ENCODE measurements at regions not wholly inside any gene's neighbourhood (a gene's known extent, or its start where the extent isn't known, plus 50 kb on each side); places are given as distances from the start of the nearest gene placed in this dataset.
"Not testable (repeated sequence)": the region's sequence is repeated elsewhere in the genome, so short reads cannot be mapped to it uniquely, and the experiment has no call there.

- FAIRE-seq: no peak
These were observed 138.8 kb upstream of the HMGA2 start for GRCh38 chr12:65685514-65685913.

GRCh38 chr12:65689508-65689907 lies 134.8 kb upstream of the HMGA2 start:
- FAIRE-seq: no peak

DNA sequence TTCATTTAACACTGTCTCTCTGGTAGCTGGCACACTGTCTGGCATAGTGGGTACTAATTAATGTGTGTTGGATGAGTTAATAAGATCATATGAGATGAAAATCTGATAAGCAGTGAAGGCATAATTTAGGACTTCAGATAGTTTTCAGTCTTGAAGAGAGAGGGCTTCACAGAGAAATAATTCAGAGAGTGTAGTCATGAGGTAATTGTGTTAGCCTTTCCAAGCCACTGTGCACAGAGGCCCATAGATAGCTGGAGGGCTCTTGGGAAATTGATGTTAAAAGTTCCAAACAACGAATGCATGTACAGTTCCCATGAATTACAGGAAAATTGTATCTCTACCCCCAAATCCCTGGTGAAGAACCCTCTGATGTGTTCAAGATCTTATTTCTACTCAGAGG lies 133.8 kb upstream of the HMGA2 start:
- no peak for FAIRE-seq

DNA sequence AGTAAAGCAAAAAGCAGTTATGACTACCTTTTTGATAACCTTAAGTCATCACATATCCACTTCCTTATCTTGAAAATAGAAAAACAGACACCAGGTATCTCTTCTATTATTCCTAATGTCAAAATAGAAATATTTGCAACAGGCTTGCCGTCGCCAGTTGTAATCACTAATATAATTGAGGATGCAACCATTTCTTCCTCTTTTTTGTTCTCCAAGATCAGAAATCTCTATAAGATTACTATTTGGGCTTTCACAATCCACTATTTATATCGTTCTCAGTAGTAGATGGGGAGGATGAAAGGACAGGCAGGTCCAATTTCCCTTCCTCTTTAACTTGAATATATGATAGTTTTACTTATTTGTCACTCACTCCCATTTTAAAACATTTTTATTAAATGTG lies 130.2 kb upstream of the HMGA2 start:
- FAIRE-seq: no peak

DNA sequence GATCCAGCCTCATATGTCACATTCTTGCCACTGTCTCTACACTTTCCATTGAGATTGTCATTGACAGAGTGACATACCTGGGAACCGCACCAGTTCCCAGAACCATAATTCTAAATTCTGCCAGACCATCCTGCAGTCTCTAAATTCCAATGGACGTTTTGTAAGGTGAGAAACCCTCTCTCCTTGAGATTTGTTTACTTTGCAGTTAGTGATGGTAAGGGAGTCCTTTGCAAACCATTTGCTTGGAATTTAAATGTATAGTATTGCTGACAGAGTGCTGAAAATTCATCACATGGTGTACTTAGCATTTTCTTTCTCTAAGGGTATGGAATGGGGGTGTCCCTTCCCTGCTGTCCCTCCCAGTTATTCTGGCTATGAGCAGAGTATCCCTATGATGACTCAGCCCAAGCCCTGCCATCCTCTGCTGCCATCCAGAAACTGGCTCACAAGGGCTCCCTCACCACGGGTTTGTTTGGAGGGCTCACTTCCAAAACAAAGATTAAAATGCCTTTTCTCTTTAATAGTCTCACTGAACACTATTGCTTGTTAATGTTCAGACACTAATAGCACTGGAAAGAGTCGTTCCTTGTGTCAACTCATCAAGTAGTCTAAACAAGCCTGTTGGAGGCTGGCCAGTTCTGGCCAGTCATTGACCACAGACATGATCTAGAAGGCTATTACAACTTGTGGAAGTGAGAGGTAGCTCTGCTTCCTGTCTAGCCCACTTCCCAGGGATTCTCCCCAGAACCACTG lies 129.0 kb upstream of the HMGA2 start:
- FAIRE-seq: no peak

DNA sequence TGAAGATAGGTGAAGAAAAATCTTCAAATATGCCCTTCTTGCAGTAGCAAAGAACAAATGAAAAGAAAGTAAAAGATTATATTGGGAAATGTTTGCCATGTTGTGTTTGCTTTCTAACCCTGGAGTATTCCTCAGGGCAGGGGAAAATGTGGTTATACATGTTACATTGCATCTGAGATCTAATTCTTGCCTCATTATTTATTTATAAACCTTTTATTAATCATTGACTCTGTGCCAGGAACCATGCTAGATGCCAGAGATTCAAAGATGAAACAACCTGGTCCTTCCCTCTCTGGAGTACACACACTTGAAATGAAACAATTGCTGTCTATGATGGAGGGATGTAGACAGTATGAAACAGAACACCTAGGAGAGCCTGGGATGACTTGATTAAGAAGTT lies 128.1 kb upstream of the HMGA2 start:
- FAIRE-seq: no peak

GRCh38 chr12:65699251-65699650 lies 125.0 kb upstream of the HMGA2 start:
- no peak for FAIRE-seq

DNA sequence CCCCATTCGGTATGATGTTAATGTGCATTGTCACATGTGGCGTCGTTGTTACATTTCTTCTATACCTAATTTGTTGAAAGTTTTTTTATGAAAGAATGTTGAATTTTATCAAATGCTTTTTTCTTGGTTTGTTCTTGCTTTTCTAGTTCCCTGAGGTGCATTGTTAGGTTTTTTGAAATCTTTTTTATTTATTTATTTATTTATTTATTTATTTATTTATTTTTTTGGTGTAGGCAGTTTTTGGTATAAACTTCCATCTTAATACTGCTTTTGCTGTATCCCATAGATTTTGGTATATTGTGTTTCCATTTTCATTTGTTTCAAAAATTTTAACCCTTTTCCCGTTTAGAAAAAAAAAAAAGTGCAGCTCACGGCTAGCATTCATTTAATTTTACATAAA lies 121.1 kb upstream of the HMGA2 start:
- FAIRE-seq: no peak

DNA sequence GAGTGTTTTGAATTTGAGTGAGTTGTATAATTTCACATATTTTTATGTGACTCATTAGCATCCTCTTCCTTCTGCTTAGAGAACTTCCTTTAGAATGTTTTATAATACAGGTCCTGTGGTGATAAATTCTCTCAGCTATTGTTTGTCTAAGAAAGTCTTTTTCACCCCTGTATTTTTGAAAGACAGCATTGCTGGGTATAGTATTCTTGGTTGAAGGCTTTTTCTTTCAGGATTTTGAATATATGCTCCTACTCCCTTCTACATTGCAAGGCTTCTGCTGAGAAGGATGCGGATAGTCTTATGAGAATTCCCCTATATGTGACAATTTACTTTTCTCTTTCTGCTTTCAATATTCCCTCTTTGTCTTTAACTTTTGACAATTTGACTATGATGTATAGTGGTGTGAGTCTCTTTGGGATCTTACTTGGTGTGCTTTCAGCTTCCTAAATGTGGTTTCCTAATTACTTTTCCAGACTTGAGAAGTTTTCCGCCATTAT lies 118.9 kb upstream of the HMGA2 start:
- FAIRE-seq: no peak

DNA sequence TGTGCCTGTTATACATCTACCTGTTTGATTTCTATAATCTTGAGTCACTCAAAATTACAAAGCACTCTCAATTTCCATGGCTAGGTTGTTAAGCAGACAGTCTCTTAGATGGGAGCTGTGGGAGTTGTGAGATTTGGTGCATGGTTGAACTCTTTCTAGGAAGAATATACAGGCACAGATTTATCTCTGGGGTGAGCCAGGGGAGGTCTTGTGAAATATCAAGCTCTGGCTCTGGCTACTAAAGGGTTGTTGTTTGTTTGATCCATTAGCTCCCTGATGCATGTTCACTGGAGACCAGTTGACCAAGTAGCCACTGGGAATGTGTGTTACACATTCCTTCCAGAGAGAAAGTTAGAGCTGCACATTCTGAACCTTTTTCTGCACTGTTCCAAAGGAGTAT lies 117.2 kb upstream of the HMGA2 start:
- no peak for FAIRE-seq

DNA sequence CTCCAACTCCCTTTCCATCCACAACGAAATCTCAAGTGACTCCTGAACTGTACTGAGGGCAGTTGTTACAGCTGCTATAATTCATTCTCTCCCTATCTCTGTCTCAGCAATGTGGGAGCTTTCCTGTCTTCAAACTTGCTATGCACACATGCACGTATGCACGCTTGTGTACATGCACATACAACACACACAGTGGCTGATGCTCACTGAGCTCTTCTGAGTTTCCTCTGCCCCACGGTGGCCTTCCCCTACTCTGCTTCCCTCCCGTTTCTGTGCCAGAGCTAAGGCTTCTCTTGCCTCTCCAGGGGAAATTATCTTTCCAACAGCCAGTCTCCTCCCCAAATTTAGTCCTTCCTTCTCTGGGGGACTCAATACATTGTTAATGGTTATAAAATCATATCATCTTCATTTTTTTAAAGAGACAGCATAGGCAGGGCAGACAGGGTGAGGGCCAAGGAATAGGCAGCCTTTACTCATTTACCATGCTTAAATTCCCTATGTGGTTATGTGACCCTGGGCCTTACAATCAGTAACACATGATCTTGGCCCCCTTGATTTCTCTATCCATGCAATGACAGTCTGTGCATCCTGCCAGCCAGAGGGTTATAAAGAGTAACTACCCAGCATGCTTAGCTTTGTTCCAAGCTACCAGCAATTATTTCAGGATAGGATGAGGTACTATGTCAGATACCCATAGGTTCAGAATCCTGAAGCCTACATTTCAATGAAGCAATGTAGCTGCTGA lies 111.9 kb upstream of the HMGA2 start:
- no peak for FAIRE-seq

GRCh38 chr12:65715961-65716360 lies 108.3 kb upstream of the HMGA2 start:
- FAIRE-seq: no peak

GRCh38 chr12:65720136-65721130 lies 103.8 kb upstream of the HMGA2 start:
- no peak for FAIRE-seq

DNA sequence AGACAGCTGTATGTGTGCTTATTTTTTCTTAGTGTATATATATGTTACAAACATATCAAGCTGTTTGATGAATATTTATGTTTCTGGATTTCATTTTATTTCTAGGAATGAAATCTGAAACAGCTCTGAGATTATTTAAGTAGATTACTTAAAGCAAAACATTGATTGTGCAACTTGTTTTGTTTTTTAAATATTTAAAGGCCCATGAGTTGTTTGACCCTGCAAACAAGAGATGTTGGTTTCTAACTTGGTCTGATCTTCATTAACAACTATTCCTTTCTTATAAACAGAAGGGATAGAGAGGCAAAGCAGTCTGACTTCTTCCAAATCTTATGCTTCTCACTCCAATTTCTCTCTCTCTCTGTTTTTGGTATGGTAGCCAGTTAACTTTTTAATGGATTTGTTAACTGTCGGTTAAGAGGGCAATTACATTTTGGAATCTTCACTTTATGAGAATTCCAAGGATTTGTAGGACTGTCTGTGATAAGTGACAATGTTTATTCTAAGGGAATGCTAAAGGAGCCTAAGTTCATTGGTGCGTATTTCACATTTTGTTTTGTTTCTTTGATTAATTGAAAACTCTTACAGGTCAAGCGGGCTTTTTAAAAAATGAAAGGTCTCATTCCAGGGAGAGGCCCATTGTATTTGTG lies 102.6 kb upstream of the HMGA2 start:
- FAIRE-seq: no peak

GRCh38 chr12:65725376-65725775 lies 98.9 kb upstream of the HMGA2 start:
- FAIRE-seq: no peak

DNA sequence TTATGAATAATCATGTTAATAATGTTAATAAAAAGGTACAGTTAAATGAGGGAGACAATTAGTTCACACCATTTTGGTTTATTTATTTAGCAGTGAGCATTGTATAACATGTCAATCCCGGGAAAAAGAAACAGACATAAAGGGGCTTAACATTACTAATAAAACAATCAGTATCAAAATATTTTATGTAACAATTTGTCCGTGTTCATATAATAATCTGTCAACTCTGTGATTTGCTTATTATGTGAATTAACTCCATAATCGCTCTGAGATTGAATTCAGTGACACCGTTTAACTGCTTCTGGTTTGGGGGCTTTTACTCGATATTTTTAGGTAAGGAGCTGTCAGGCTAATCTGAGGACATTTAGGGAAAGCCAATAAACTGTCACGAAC lies 95.8 kb upstream of the HMGA2 start:
- FAIRE-seq: no peak

GRCh38 chr12:65728848-65729793 lies 95.2 kb upstream of the HMGA2 start:
- no peak for FAIRE-seq

DNA sequence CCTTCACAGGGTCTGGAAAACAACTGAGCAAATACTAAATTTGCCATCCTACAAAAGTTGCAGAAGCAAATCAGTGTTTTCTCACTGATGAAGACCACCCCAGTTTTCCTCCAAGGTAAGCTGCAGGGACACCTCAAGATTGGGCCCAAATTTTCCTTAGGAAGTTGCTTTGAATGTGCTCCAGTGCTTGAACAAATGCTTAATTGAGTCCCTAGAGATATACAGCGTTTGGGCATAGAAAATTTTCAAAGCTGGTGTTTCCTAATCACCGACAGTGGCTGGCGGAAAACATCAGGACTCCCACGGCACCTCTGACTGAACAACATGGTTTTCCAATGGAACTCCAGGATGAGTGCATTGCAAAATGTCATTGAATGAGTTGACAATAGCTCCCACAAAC lies 92.5 kb upstream of the HMGA2 start:
- FAIRE-seq: no peak

DNA sequence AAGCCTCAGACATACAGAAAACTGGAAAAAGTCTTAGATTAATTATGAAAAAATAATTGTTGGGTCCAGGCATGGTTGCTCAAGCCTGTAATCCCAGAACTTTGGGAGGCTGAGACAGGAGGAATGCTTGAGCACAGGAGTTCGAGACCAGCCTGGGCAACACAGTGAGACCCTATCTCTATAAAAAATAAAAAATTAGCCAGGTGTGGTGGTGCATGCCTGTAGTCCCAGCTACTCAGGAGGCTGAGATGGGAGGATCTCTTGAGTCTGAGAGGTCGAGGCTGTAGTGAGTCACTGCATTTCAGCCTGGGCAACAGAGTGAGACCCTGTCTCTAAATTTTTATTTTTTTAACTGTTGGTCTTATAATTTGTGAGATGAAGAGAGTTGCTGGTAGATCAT lies 90.6 kb upstream of the HMGA2 start:
- FAIRE-seq: not testable (repeated sequence)

DNA sequence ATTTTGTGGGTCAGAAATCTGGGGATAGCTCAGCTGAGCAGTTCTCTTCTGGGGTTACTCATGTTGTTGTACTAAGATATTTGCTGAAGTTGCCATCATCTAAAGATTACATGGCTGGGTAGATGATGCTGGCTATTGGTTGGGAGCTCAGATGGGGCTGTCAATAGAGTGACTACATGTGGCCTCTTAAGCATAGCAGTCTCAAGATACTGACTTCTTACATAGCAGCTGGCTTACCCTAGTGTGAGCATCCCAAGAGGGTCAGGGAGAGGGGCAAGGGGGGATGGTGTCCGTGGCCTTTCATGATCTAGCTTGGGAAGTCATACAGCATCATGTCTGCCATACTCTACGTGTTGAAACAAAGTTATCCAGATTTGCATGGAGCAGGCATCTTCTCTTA lies 90.1 kb upstream of the HMGA2 start:
- no peak for FAIRE-seq

GRCh38 chr12:65739606-65740005 lies 84.7 kb upstream of the HMGA2 start:
- no peak for FAIRE-seq
